ENCODE measurements at regions not wholly inside any gene's neighbourhood (a gene's known extent, or its start where the extent isn't known, plus 50 kb on each side); places are given as distances from the start of the nearest gene placed in this dataset.

DNA sequence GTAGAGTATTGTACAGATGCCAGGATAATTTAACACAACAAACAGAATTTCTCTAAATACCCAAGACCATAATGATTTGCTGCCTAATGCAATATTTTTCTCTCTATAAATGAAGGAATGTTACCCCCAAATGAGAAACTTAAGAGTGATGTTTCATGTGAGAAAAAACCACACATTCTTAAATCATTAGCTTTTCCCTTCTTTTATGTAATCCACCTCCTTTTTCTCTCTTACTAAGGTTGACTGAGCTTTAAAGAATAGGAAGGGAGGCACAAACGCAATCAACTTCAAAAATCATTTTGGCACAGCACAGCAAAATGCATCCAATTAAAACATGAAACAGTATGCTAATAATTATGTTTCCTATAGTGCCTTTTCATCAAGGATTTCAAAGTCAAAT lies 698.1 kb upstream of the CDH2 start:
- Histone ChIP-seq H3K9me3 (ENCODE audit: control insufficient read depth, low read length) (no peaks in the 10 kb centered on the region), H3K4me1 (ENCODE audit: control insufficient read depth, insufficient read depth, low read length, poor library complexity, severe bottlenecking) (no peaks in the 10 kb centered on the region), H3K27ac (ENCODE audit: low read depth, low read length, severe bottlenecking) (no peak overlapping the region), H3K36me3 (ENCODE audit: control insufficient read depth, insufficient read depth, low read length) (no peaks in the 10 kb centered on the region), H3K4me3 (ENCODE audit: extremely low read depth, insufficient read depth, low read length, poor library complexity, severe bottlenecking) (no peak overlapping the region)
- no CpG with 5 or more reads among the region's 1 CpG for WGBS, 2 experiments (ENCODE audit: insufficient coverage in 2 of 2)

DNA sequence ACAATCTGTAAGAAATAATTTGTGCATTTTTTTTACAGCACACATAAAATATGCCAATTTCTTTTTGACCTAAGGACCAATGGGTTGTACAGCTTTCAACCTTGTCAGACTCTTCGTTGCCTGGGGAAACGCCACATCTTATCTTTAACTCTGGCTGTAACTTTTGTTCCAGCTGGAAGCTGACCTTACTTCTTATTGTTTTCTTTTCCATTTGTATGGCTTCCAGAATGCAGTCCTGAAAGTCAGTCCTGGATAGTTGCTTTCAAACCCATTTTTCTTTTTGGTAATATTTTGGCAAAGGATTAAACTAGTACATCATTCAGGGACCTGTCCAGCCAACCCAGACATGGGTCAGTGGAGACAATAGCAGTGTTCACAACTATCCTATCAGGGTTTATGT lies 686.5 kb upstream of the CDH2 start:
- no peaks in the 10 kb centered on the region for H3K9me3 ChIP-seq (ENCODE audit: control insufficient read depth, low read length)
- WGBS, 2 experiments (ENCODE audit: insufficient coverage in 2 of 2), result 92 to 95% methylated on average over 2 of the region's 2 CpGs
- H3K4me1 ChIP-seq (ENCODE audit: control insufficient read depth, insufficient read depth, low read length, poor library complexity, severe bottlenecking), result no peaks in the 10 kb centered on the region
- no peak overlapping the region for H3K4me3 ChIP-seq (ENCODE audit: extremely low read depth, insufficient read depth, low read length, poor library complexity, severe bottlenecking)
- no peaks in the 10 kb centered on the region for H3K36me3 ChIP-seq (ENCODE audit: control insufficient read depth, insufficient read depth, low read length)
- no peak overlapping the region for H3K27ac ChIP-seq (ENCODE audit: low read depth, low read length, severe bottlenecking)

DNA sequence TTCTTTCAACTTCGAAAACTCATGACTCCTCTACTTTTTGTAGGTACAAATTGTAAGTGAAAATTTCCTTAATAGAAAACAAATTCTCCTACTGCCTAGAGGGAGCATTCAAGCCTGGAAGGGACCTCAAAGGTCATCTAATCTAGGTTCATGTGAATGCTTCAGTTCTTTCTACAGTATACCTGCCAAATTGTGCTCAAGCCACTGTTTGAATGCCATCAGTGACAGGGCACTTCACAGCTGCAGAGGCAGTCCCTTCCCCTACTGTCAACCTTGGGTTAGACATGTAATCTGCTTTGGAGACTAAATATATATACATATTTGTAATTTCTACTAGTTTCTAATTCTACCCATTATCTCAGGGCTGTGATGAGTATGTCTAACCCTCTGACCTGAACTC lies 681.3 kb upstream of the CDH2 start:
- Histone ChIP-seq H3K4me3 (ENCODE audit: extremely low read depth, insufficient read depth, low read length, poor library complexity, severe bottlenecking) (no peak overlapping the region), H3K4me1 (ENCODE audit: control insufficient read depth, insufficient read depth, low read length, poor library complexity, severe bottlenecking) (no peaks in the 10 kb centered on the region), H3K9me3 (ENCODE audit: control insufficient read depth, low read length) (no peaks in the 10 kb centered on the region), H3K27ac (ENCODE audit: low read depth, low read length, severe bottlenecking) (no peak overlapping the region), H3K36me3 (ENCODE audit: control insufficient read depth, insufficient read depth, low read length) (no peaks in the 10 kb centered on the region)
- no CpG with 5 or more reads among the region's 1 CpG for WGBS, 2 experiments (ENCODE audit: insufficient coverage in 2 of 2)

DNA sequence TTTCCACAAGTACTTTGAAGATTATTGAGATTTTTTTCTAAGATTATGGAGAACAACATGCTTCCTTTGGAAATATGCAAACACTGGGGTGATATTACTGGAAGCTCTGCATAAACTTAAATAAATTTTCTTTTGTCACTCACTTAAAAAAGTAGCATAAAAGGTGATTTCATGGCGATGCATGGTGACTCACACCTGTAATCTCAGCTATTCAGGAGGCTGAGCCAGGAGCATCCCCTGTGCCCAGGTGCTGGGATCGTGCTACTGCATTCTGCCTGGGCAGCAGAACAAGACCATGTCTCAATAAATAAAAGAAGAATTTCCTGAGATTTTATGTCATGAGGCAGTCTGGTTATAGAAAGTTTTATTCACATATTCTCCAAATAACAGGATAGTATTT lies 679.1 kb upstream of the CDH2 start:
- Histone ChIP-seq H3K27ac (ENCODE audit: low read depth, low read length, severe bottlenecking) (no peak overlapping the region), H3K4me1 (ENCODE audit: control insufficient read depth, insufficient read depth, low read length, poor library complexity, severe bottlenecking) (no peaks in the 10 kb centered on the region), H3K9me3 (ENCODE audit: control insufficient read depth, low read length) (no peaks in the 10 kb centered on the region), H3K36me3 (ENCODE audit: control insufficient read depth, insufficient read depth, low read length) (no peaks in the 10 kb centered on the region), H3K4me3 (ENCODE audit: extremely low read depth, insufficient read depth, low read length, poor library complexity, severe bottlenecking) (no peak overlapping the region)
- WGBS, 2 experiments (ENCODE audit: insufficient coverage in 2 of 2), result 78 to 85% methylated on average over 2 of the region's 2 CpGs

DNA sequence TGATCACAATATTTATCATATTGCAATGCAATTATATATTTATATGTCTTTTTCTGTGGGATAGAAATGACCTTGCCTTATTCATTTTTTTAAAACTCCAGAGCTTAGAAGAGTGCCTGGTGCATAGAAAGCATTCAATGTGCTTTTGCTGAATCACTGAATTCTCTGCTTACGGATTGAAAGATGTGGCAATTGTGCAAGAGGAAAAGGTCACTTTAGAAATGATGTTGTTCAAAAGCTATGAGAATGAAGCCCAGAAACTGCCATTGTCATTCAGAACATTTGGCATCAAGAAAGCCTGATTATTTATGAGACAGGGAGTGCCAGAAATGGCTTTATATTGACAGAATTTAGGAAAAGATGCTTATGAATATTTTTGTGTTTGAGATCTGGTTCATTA lies 678.6 kb upstream of the CDH2 start:
- no peaks in the 10 kb centered on the region for H3K36me3 ChIP-seq (ENCODE audit: control insufficient read depth, insufficient read depth, low read length)
- H3K4me1 ChIP-seq (ENCODE audit: control insufficient read depth, insufficient read depth, low read length, poor library complexity, severe bottlenecking), result no peaks in the 10 kb centered on the region
- H3K9me3 ChIP-seq (ENCODE audit: control insufficient read depth, low read length), result no peaks in the 10 kb centered on the region
- H3K27ac ChIP-seq (ENCODE audit: low read depth, low read length, severe bottlenecking), result no peak overlapping the region
- no peak overlapping the region for H3K4me3 ChIP-seq (ENCODE audit: extremely low read depth, insufficient read depth, low read length, poor library complexity, severe bottlenecking)
- 100% methylated on average over 1 of the region's 1 CpG; no CpG with 5 or more reads in 1 of the 2 experiments for WGBS, 2 experiments (ENCODE audit: insufficient coverage in 2 of 2)

DNA sequence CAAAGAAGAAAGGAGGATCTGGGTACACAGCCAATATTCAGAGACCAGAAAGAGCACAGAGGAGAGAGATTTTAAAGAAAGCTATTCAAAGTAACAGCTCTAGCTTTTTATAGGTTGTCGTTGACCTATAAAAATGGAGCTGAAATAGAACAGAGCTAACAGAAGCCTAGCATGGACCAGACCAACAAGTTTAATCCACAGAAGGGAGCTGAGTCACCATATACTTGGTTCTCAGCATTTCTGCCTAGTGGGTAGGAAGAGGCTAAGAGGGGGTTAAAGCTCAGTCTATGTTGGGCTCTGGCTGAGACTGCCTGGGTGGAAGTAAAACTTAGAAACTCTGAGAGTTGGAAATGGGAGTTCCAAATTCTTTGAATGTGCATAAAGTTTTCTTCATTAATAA lies 678.0 kb upstream of the CDH2 start:
- Histone ChIP-seq H3K4me1 (ENCODE audit: control insufficient read depth, insufficient read depth, low read length, poor library complexity, severe bottlenecking) (no peaks in the 10 kb centered on the region), H3K9me3 (ENCODE audit: control insufficient read depth, low read length) (no peaks in the 10 kb centered on the region), H3K27ac (ENCODE audit: low read depth, low read length, severe bottlenecking) (no peak overlapping the region), H3K36me3 (ENCODE audit: control insufficient read depth, insufficient read depth, low read length) (no peaks in the 10 kb centered on the region), H3K4me3 (ENCODE audit: extremely low read depth, insufficient read depth, low read length, poor library complexity, severe bottlenecking) (no peak overlapping the region)
- WGBS, 2 experiments (ENCODE audit: insufficient coverage in 2 of 2), result no CpG with 5 or more reads among the region's 1 CpG

DNA sequence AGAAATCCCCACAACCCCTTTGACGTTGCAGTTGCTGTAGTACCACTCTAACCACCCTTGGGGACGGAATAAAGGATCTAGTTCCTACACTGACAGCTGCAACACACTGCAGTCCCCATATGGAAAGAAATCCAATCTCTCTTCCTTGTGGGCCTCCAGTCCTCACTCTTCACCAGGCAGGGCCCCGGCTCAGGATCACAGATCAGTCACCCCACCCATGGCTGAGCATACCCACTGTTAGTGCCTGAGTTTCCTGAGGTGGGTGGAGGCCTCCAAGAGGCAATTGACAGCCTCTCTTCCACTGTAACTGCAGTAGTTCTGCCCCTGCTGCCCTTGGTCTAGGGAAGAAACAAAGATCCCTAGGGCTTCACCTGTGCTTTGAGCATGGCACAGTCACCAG lies 670.0 kb upstream of the CDH2 start:
- Histone ChIP-seq H3K36me3 (ENCODE audit: control insufficient read depth, insufficient read depth, low read length) (no peaks in the 10 kb centered on the region), H3K9me3 (ENCODE audit: control insufficient read depth, low read length) (peaks cover 8% of the 10 kb centered on the region), H3K4me3 (ENCODE audit: extremely low read depth, insufficient read depth, low read length, poor library complexity, severe bottlenecking) (no peak overlapping the region), H3K27ac (ENCODE audit: low read depth, low read length, severe bottlenecking) (no peak overlapping the region), H3K4me1 (ENCODE audit: control insufficient read depth, insufficient read depth, low read length, poor library complexity, severe bottlenecking) (no peaks in the 10 kb centered on the region)
- WGBS, 2 experiments (ENCODE audit: insufficient coverage in 2 of 2), result 85% methylated on average over 3 of the region's 3 CpGs; no CpG with 5 or more reads in 1 of the 2 experiments

DNA sequence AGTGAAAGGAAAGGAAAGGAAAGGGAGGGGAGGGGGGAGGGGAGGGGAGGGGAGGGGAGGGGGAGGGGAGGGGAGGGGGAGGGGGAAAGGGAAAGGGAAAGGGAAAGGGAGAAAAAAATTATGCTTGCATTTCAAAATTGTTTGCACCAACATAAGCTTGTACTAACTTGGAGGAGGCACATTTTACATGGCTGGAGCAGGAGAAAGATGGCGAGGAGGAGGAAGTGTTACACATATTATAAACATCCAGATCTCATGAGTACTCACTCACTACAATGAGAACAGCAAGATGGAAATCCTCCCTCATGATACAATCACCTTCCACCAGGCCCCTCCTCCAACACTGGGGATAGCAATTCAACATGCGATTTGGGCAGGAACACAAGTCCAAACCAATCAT lies 660.2 kb upstream of the CDH2 start:
- H3K9me3 ChIP-seq (ENCODE audit: control insufficient read depth, low read length), result no peaks in the 10 kb centered on the region
- no peak overlapping the region for H3K27ac ChIP-seq (ENCODE audit: low read depth, low read length, severe bottlenecking)
- 83 to 92% methylated on average over 1 of the region's 2 CpGs for WGBS, 2 experiments (ENCODE audit: insufficient coverage in 2 of 2)
- H3K4me1 ChIP-seq (ENCODE audit: control insufficient read depth, insufficient read depth, low read length, poor library complexity, severe bottlenecking), result no peaks in the 10 kb centered on the region
- no peaks in the 10 kb centered on the region for H3K36me3 ChIP-seq (ENCODE audit: control insufficient read depth, insufficient read depth, low read length)
- no peak overlapping the region for H3K4me3 ChIP-seq (ENCODE audit: extremely low read depth, insufficient read depth, low read length, poor library complexity, severe bottlenecking)

DNA sequence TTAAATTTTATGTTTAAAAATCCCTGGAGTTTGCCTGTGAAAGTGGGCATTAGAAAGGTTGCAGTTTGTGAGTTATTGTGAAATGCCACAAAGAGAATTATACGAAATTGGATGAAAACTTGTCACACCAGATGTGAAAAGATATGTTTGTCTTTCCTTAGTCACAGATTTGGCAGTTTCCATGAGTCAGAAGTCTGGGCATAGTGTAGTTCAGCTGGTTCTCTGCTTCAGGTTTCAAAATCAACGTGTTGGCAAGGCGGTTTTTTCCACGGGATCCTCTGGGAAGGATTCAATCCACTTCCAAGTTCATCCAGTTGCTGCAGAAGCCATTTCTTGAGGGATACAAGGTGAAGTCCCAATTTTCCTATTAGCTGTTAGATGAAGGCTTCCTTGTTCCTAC lies 658.0 kb upstream of the CDH2 start:
- no peaks in the 10 kb centered on the region for H3K36me3 ChIP-seq (ENCODE audit: control insufficient read depth, insufficient read depth, low read length)
- 94 to 96% methylated on average over 3 to 4 of the region's 4 CpGs for WGBS, 2 experiments (ENCODE audit: insufficient coverage in 2 of 2)

DNA sequence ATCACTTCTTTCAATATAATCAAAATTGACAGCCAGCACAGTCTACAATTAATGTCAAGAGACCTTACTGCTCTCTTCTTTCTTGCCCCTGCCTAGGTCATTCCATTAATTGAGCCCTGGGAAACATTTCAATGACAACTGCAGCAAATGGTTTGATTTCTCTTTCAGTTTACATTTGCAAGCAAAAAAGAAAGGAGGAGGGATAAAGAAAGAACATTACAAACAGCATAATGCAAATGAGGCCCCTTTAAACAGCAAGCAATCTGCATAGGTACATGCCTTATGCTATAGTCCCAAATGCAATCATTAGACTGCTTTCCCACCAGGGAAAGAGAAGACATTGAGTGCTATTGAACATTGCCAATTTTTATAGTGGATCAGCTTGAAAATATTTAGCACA lies 655.0 kb upstream of the CDH2 start:
- no peak overlapping the region for H3K27ac ChIP-seq (ENCODE audit: low read depth, low read length, severe bottlenecking)
- no peaks in the 10 kb centered on the region for H3K36me3 ChIP-seq (ENCODE audit: control insufficient read depth, insufficient read depth, low read length)
- H3K9me3 ChIP-seq (ENCODE audit: control insufficient read depth, low read length), result no peaks in the 10 kb centered on the region
- H3K4me3 ChIP-seq (ENCODE audit: extremely low read depth, insufficient read depth, low read length, poor library complexity, severe bottlenecking), result no peak overlapping the region
- H3K4me1 ChIP-seq (ENCODE audit: control insufficient read depth, insufficient read depth, low read length, poor library complexity, severe bottlenecking), result no peaks in the 10 kb centered on the region

More for the DNA sequence above, 658.0 kb upstream of the CDH2 start:
- Histone ChIP-seq H3K4me1 (ENCODE audit: control insufficient read depth, insufficient read depth, low read length, poor library complexity, severe bottlenecking) (no peaks in the 10 kb centered on the region), H3K27ac (ENCODE audit: low read depth, low read length, severe bottlenecking) (no peak overlapping the region), H3K4me3 (ENCODE audit: extremely low read depth, insufficient read depth, low read length, poor library complexity, severe bottlenecking) (no peak overlapping the region), H3K9me3 (ENCODE audit: control insufficient read depth, low read length) (no peaks in the 10 kb centered on the region)

DNA sequence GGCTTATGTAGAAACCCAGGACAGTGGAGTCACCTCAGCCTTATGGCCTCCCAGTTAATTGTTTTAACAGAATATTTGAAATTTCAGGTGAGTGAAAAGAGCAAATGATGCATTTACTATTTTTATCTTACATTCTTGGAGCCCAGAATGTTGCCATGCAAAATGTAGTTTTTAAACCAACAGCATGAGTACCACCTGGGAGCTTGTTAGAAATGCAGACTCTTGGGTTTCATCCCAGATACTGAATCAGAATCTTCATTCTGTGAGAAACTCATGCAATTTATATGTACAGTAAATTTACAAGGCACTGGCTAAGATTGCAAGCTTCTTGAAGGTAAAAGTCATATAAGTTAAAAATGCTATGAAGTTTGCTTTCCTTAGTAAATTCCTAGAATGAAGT lies 654.5 kb upstream of the CDH2 start:
- Histone ChIP-seq H3K9me3 (ENCODE audit: control insufficient read depth, low read length) (no peaks in the 10 kb centered on the region), H3K4me1 (ENCODE audit: control insufficient read depth, insufficient read depth, low read length, poor library complexity, severe bottlenecking) (no peaks in the 10 kb centered on the region), H3K27ac (ENCODE audit: low read depth, low read length, severe bottlenecking) (no peak overlapping the region), H3K36me3 (ENCODE audit: control insufficient read depth, insufficient read depth, low read length) (no peaks in the 10 kb centered on the region), H3K4me3 (ENCODE audit: extremely low read depth, insufficient read depth, low read length, poor library complexity, severe bottlenecking) (no peak overlapping the region)

DNA sequence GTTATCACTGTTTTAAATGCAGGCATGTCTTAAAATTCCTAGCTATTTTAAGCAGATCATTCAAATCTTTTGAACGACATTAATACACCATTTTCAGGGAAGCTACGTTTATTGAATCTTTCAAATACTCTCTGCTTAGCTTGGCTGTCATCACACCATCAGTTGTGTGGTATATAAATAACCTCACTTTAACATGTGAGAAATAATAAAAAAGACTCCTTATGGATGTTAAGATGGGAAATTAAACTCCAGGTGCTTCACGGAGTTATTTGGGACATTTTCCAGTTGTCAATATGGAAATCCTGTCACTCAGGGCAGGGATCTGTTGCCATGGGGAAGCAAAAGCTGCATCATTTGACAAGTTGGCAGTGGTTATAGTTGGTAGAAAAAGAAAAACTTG lies 649.2 kb upstream of the CDH2 start:
- WGBS, 2 experiments (ENCODE audit: insufficient coverage in 2 of 2), result 83 to 100% methylated on average over 1 of the region's 3 CpGs
- Histone ChIP-seq H3K4me1 (ENCODE audit: control insufficient read depth, insufficient read depth, low read length, poor library complexity, severe bottlenecking) (no peaks in the 10 kb centered on the region), H3K9me3 (ENCODE audit: control insufficient read depth, low read length) (no peaks in the 10 kb centered on the region), H3K36me3 (ENCODE audit: control insufficient read depth, insufficient read depth, low read length) (no peaks in the 10 kb centered on the region), H3K27ac (ENCODE audit: low read depth, low read length, severe bottlenecking) (no peak overlapping the region), H3K4me3 (ENCODE audit: extremely low read depth, insufficient read depth, low read length, poor library complexity, severe bottlenecking) (no peak overlapping the region)
